ENCODE measurements at regions not wholly inside any gene's neighbourhood (a gene's known extent, or its start where the extent isn't known, plus 50 kb on each side); places are given as distances from the start of the nearest gene placed in this dataset.

DNA sequence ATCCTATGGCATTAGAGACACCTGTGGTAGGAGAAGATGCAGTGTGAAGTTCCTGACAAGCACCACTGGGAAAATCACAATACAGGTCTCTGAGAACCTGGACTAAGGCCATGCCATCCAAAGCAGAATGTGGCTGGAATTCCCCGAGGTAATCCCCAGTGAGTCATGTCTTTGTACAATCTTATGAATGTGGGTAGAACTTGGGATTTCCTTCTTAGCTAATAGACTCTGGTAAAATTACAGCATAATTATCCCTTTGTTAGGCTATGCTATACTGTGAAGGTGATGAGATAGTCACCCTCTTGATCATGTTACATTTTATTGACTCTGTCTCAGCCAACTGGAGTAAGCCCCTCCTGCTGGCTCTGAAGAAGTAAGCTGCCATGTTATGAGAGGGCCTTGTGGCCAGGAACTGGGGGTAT is 224.3 kb upstream of the DCN start:
- Histone ChIP-seq H3K4me3 (no peak overlapping the region), H3K9me3 (no peaks in the 10 kb centered on the region), H3K27ac (no peak overlapping the region), H3K4me1 (no peaks in the 10 kb centered on the region), H3K27me3 (no peaks in the 10 kb centered on the region), H3K36me3 (no peaks in the 10 kb centered on the region)
- intact Hi-C loops (cut with DNase I) = no loop called here
- WGBS (ENCODE audit: insufficient coverage, low coverage, low lambda C conversion rate, missing lambda C conversion rate) = 83% methylated on average over 1 of the region's 1 CpG
- ATAC-seq (no peak), DNase-seq (no peak)
- TF ChIP-seq, protein P1, sequence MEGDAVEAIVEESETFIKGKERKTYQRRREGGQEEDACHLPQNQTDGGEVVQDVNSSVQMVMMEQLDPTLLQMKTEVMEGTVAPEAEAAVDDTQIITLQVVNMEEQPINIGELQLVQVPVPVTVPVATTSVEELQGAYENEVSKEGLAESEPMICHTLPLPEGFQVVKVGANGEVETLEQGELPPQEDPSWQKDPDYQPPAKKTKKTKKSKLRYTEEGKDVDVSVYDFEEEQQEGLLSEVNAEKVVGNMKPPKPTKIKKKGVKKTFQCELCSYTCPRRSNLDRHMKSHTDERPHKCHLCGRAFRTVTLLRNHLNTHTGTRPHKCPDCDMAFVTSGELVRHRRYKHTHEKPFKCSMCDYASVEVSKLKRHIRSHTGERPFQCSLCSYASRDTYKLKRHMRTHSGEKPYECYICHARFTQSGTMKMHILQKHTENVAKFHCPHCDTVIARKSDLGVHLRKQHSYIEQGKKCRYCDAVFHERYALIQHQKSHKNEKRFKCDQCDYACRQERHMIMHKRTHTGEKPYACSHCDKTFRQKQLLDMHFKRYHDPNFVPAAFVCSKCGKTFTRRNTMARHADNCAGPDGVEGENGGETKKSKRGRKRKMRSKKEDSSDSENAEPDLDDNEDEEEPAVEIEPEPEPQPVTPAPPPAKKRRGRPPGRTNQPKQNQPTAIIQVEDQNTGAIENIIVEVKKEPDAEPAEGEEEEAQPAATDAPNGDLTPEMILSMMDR (IDR thresholded peaks at IDR 0.05) = no peak
- TF ChIP-seq POLR2A (IDR thresholded peaks at IDR 0.05) = no peak

DNA sequence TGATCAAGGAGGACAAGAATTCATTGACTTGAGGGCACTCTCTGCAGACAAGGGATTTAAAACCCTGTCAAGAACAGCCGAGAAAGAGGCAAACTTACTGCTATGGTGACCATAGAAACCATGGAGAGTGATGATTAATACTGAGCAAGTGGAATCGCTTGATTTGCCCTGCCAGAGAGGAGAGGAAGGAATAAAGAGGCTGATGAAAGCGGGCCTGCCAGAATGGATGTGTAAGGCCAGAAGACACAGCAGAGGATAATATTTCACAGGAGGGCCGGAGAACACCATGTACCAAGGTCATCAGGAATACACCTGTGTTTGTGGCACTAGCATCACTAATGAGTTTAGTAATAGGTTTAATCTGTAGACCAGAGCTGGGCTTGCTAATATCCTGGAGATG is 221.8 kb upstream of the DCN start:
- WGBS (ENCODE audit: insufficient coverage, low coverage, low lambda C conversion rate, missing lambda C conversion rate) = 73% methylated on average over 3 of the region's 4 CpGs
- ATAC-seq = no peak
- TF ChIP-seq, protein P1 (IDR thresholded peaks at IDR 0.05) = no peak
- TF ChIP-seq POLR2A (IDR thresholded peaks at IDR 0.05) = no peak
- no peaks in the 10 kb centered on the region for H3K4me1 ChIP-seq
- no peaks in the 10 kb centered on the region for H3K27me3 ChIP-seq
- H3K4me3 ChIP-seq = no peak overlapping the region
- no peaks in the 10 kb centered on the region for H3K9me3 ChIP-seq
- no peaks in the 10 kb centered on the region for H3K36me3 ChIP-seq
- no peak for DNase-seq
- no peak overlapping the region for H3K27ac ChIP-seq
- intact Hi-C loops (cut with DNase I) = no loop called here

DNA sequence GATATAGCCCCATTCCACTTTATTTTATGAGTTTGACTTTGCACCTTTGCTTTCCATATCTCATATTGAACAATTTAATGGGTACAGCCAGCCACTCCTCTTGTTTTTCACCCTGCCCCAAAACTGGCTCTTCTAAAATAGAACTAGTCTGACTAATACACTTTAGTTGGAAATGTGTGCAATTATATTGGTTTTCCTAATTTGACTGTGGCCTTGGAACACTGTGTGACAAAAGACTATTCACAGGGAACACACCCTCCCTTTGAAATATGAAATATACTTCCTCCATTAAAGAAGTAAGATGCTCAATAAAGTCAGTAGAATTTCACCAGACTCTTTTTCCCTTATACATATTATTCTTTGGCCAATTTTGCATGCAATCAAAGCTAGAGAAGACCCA is 218.6 kb upstream of the DCN start:
- no peak for DNase-seq
- H3K27ac ChIP-seq = peak overlapping the region in 1 of 3 donors; percentile 20
- H3K27me3 ChIP-seq = no peaks in the 10 kb centered on the region
- H3K4me3 ChIP-seq = no peak overlapping the region
- no peaks in the 10 kb centered on the region for H3K36me3 ChIP-seq
- intact Hi-C loops (cut with DNase I) = no loop called here
- no peaks in the 10 kb centered on the region for H3K9me3 ChIP-seq
- no peak for ATAC-seq
- TF ChIP-seq POLR2A (IDR thresholded peaks at IDR 0.05) = no peak
- TF ChIP-seq, protein P1 (IDR thresholded peaks at IDR 0.05) = no peak
- no peaks in the 10 kb centered on the region for H3K4me1 ChIP-seq

DNA sequence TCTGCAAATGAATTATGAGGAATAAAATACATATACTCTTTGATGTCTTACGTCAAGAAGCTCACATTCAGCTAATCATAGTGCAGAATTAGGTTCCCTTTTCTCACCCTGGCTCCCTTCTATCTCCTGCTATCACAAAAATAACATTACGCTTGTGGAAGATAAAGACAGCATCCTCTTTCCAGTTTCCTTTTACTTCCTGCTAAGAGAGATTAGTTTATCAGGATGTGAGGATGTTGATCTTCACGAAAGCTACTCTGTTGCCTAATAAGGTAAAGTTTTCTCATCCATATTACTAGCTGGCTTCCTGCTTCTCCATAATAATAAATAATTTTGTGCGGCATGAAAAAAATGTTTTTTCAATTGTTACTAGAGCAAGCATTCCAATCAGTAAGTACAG is 217.7 kb upstream of the DCN start:
- TF ChIP-seq, protein P1 (IDR thresholded peaks at IDR 0.05) = no peak
- no peak for TF ChIP-seq POLR2A (IDR thresholded peaks at IDR 0.05)
- Histone ChIP-seq H3K27me3 (no peaks in the 10 kb centered on the region), H3K9me3 (no peaks in the 10 kb centered on the region), H3K27ac (no peak overlapping the region), H3K4me1 (no peaks in the 10 kb centered on the region), H3K36me3 (no peaks in the 10 kb centered on the region), H3K4me3 (no peak overlapping the region)
- intact Hi-C loops (cut with DNase I) = no loop called here
- DNase-seq (no peak), ATAC-seq (peak; percentile 46 to 88 (median 72))
- WGBS (ENCODE audit: insufficient coverage, low coverage, low lambda C conversion rate, missing lambda C conversion rate) = 35% methylated on average over 4 of the region's 4 CpGs

DNA sequence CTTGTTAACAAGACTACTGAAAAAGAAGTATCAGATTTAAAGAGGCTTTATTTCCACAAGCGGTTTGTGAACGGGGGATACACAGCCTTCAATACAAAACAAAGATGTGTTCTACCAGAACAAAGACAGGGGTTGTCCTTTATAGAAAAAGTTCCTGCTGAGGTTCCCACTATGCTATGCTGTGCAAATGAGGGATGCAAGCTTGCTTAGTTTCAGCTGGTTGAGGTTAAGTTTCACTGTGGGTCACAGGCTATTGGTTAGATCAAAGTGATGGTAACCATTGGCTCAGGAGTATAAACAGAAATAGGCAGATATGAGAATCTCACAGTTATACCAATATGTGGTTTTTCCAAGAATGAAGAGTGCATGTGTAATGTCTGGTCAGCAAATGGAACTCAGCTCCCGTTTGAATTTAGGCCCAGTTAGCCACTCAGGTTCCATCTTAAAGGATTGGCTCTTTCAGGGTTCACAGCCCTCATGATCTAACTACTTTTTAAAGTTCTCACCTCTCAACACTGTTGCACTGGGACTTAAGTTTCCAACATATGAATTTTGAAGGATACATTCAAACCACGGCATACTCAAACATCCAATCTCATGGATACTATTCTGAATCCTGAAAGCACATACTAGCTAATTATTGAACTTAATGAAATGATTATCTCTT is 215.4 kb upstream of the DCN start:
- ATAC-seq = no peak
- no peaks in the 10 kb centered on the region for H3K9me3 ChIP-seq
- WGBS (ENCODE audit: insufficient coverage, low coverage, low lambda C conversion rate, missing lambda C conversion rate) = 77% methylated on average over 3 of the region's 4 CpGs
- no peak for TF ChIP-seq POLR2A (IDR thresholded peaks at IDR 0.05)
- TF ChIP-seq, protein P1 (IDR thresholded peaks at IDR 0.05) = no peak
- no peaks in the 10 kb centered on the region for H3K4me1 ChIP-seq
- DNase-seq = no peak
- no peaks in the 10 kb centered on the region for H3K36me3 ChIP-seq
- no peak overlapping the region for H3K27ac ChIP-seq
- intact Hi-C loops (cut with DNase I) = no loop called here
- H3K4me3 ChIP-seq = no peak overlapping the region
- no peaks in the 10 kb centered on the region for H3K27me3 ChIP-seq

Measured in right lobe of liver (tissue), 6 donors.